Left lung (tissue), 4 donors: ENCODE measurements at regions not wholly inside any gene's neighbourhood (a gene's known extent, or its start where the extent isn't known, plus 50 kb on each side); places are given as distances from the start of the nearest gene placed in this dataset.

ENCODE experiments used
- ATAC-seq: fragments of 200-7000 bp; cut with Tn5 transposase; one replicate; pipeline ENCODE4 v1.9.1; 2020; ENCODE audit warnings: moderate library complexity
- DNase-seq, 4 donors: peaks; one replicate each; pipeline ENCODE4 v3.0.0-alpha.2; 2013 to 2020
- H3K27ac ChIP-seq, 2 donors: fragments of 200-600 bp; sonication (generic) in 1 of 2; one replicate each; pipeline versions ENCODE4 v1.5.0 to v1.8.0; 2020 to 2021
- H3K27me3 ChIP-seq, 2 donors: fragments of 200-600 bp; sonication (generic) in 1 of 2; one replicate each; pipeline versions ENCODE4 v1.5.0 to v1.8.0; 2020 to 2021
- H3K36me3 ChIP-seq, 2 donors: fragments of 200-600 bp; sonication (generic) in 1 of 2; one replicate each; pipeline versions ENCODE4 v1.5.0 to v1.8.0; 2020 to 2021
- H3K4me1 ChIP-seq, 2 donors: fragments of 200-600 bp; one replicate each; pipeline ENCODE4 v1.8.0; 2021
- H3K4me3 ChIP-seq, 2 donors: fragments of 200-600 bp; sonication (generic) in 1 of 2; one replicate each; pipeline versions ENCODE4 v1.5.0 to v1.8.0; 2020 to 2021; ENCODE audit warnings: mild to moderate bottlenecking in 1 of 2
- H3K9me3 ChIP-seq, 2 donors: fragments of 200-600 bp; sonication (generic) in 1 of 2; one replicate each; pipeline versions ENCODE4 v1.5.0 to v1.8.0; 2020 to 2021
- intact Hi-C, 2 donors: fragments of 100-400 bp; cut with DNase I; formaldehyde crosslinking; loops; one replicate each; pipeline versions ENCODE4 v1.11.2 to v1.14.2; 2022
- TF ChIP-seq, protein P1 (sequence below), 2 donors: fragments of 200-600 bp; sonication (generic) in 1 of 2; IDR thresholded peaks; one replicate each; pipeline versions ENCODE4 v1.5.0 to v1.8.0; 2021; ENCODE audit warnings: antibody characterized with exemption in 2 of 2
- donor health status: DM: no; HTN: yes; CAD: no.
- donor health status: DM: no; HTN: no; CAD: no.

DNA sequence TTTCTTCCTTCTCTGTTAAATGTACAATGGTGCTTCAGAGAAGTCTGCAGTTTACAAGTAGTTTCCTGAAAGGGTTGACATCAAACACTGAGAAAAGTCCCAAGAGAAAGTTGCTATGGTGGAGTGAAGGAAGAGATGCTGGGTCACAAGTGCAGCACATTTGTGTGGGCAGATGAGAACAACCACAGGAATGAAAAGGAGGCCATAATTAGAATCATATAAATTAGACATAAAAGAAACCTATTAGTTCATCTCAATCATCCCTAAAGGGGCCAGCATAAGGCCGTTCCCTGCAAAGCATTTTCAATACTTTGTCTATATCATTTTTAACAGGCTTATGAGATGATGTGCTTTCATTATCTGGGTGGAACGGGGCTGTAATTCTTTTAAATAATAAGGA is 359.2 kb downstream of the IRS2 start:
- H3K36me3 ChIP-seq = no peaks in the 10 kb centered on the region
- H3K27ac ChIP-seq = no peak overlapping the region
- no peak for ATAC-seq
- no peaks in the 10 kb centered on the region for H3K27me3 ChIP-seq
- no peak for DNase-seq
- H3K4me3 ChIP-seq = no peak overlapping the region
- intact Hi-C loops = no loop called here
- peaks cover 0 to 3% of the 10 kb centered on the region in 2 donors for H3K9me3 ChIP-seq
- no peaks in the 10 kb centered on the region for H3K4me1 ChIP-seq
- TF ChIP-seq, protein P1, sequence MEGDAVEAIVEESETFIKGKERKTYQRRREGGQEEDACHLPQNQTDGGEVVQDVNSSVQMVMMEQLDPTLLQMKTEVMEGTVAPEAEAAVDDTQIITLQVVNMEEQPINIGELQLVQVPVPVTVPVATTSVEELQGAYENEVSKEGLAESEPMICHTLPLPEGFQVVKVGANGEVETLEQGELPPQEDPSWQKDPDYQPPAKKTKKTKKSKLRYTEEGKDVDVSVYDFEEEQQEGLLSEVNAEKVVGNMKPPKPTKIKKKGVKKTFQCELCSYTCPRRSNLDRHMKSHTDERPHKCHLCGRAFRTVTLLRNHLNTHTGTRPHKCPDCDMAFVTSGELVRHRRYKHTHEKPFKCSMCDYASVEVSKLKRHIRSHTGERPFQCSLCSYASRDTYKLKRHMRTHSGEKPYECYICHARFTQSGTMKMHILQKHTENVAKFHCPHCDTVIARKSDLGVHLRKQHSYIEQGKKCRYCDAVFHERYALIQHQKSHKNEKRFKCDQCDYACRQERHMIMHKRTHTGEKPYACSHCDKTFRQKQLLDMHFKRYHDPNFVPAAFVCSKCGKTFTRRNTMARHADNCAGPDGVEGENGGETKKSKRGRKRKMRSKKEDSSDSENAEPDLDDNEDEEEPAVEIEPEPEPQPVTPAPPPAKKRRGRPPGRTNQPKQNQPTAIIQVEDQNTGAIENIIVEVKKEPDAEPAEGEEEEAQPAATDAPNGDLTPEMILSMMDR (IDR thresholded peaks at IDR 0.05) = no peak

DNA sequence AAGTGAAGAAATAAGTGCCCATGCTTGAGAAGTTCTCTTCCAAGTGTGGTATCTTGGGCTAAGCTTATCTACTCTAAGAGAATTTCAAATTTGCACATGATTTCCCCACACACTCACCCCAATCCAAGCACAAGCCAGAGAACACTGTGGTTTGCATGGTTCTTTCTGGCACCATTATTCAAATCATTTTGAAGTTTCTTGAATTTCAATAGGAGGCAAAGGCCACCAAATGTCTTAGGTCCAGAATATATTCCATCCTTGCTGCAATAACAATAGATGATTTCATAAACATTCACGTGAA is 359.7 kb downstream of the IRS2 start:
- intact Hi-C loops = no loop called here
- TF ChIP-seq, protein P1 (IDR thresholded peaks at IDR 0.05) = no peak
- Histone ChIP-seq H3K4me3 (no peak overlapping the region), H3K27me3 (no peaks in the 10 kb centered on the region), H3K4me1 (no peaks in the 10 kb centered on the region), H3K27ac (no peak overlapping the region), H3K36me3 (no peaks in the 10 kb centered on the region), H3K9me3 (peaks cover 0 to under 1% of the 10 kb centered on the region in 2 donors)
- DNase-seq (no peak), ATAC-seq (no peak)

DNA sequence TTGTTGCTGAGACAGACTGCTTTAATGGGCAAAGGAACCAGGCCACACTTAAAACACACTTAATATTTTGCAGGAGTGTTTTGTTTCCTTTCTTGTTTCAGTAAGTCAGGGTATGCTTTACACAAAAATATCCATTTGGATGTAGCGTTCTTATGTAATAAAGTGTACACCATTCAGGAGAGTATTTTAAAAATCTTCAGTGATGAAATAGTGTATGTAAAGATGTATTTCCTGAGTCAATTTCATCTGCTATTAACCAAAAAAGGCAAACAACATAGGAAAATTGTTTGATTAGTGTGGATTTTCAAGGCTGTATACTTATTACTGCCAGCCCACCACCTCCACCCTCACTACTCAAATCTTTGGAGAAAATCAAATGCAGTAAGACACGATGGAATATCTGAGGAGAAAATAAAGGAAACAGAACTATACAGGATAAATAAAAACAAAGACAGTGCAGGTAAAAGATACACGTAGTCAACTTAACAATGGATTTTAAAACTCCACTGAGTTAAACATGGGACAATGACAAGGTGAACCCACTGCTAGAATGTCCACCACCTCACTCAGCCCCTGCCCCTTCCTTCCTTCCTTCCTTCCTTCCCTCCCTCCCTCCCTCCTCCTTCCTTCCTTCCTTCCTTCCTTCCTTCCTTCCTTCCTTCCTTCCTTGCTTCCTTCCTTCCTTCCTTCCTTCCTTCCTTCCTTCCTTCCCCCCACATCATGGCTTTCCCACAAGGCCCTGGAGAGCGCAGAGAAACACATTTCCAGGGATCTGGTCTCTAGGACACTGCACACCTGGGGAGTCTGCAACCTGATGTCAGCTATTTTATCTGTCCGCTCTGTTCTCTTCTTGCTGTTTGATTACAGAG is 360.3 kb downstream of the IRS2 start:
- intact Hi-C loops = no loop called here
- H3K36me3 ChIP-seq = no peaks in the 10 kb centered on the region
- no peak overlapping the region for H3K27ac ChIP-seq
- no peak for DNase-seq
- no peaks in the 10 kb centered on the region for H3K27me3 ChIP-seq
- ATAC-seq = no peak
- no peaks in the 10 kb centered on the region for H3K4me1 ChIP-seq
- TF ChIP-seq, protein P1 (IDR thresholded peaks at IDR 0.05) = no peak
- no peaks in the 10 kb centered on the region for H3K9me3 ChIP-seq
- H3K4me3 ChIP-seq = no peak overlapping the region

DNA sequence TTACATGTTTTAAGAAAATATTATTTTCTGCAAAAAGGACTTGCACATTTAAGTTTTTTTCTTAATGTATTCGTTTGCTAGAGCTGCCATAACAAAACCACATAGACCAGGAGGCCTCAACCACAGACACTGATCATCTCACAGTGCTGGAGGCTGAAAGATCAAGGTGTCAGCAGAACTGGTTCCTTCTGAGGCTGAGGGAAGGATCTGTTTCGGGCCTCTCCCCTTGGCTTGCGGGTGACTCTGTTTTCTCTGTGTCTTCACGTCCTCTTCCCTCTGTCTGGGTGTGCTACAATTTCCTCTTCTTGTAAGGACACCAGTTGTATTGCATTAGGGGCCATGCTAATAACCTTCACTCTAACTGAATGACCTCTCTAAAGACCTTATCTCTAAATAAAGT is 364.2 kb downstream of the IRS2 start:
- H3K9me3 ChIP-seq = no peaks in the 10 kb centered on the region
- H3K27me3 ChIP-seq = no peaks in the 10 kb centered on the region
- intact Hi-C loops = no loop called here
- H3K4me3 ChIP-seq = no peak overlapping the region
- ATAC-seq = peak; percentile 56
- no peaks in the 10 kb centered on the region for H3K4me1 ChIP-seq
- DNase-seq = no peak
- peak overlapping the region in 1 of 2 donors; percentile 51 for H3K27ac ChIP-seq
- no peaks in the 10 kb centered on the region for H3K36me3 ChIP-seq
- TF ChIP-seq, protein P1 (IDR thresholded peaks at IDR 0.05) = no peak

DNA sequence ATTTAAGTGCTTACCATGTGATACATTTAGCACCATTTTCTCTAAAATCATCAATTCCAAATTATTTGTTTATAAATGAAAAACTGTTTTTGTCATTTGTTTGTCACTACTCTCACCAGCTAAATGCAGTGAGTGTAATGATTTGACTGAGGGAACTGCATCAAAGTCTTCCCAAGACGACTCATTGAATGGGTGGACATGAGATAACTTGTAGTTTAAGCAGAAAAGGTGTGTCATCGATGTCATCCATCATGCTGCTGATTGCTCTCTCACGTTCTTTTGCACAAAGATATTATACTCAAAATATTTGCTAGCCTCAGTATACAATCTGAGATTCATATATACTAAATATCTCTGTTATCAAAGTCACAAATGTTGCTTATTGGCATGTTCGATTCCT is 366.5 kb downstream of the IRS2 start:
- no peaks in the 10 kb centered on the region for H3K36me3 ChIP-seq
- ATAC-seq (no peak), DNase-seq (no peak)
- TF ChIP-seq, protein P1 (IDR thresholded peaks at IDR 0.05) = no peak
- H3K4me3 ChIP-seq = no peak overlapping the region
- no peaks in the 10 kb centered on the region for H3K27me3 ChIP-seq
- intact Hi-C loops = no loop called here
- no peak overlapping the region for H3K27ac ChIP-seq
- H3K4me1 ChIP-seq = no peaks in the 10 kb centered on the region
- H3K9me3 ChIP-seq = no peaks in the 10 kb centered on the region
